ENCODE measurements at regions not wholly inside any gene's neighbourhood (a gene's known extent, or its start where the extent isn't known, plus 50 kb on each side); places are given as distances from the start of the nearest gene placed in this dataset.

DNA sequence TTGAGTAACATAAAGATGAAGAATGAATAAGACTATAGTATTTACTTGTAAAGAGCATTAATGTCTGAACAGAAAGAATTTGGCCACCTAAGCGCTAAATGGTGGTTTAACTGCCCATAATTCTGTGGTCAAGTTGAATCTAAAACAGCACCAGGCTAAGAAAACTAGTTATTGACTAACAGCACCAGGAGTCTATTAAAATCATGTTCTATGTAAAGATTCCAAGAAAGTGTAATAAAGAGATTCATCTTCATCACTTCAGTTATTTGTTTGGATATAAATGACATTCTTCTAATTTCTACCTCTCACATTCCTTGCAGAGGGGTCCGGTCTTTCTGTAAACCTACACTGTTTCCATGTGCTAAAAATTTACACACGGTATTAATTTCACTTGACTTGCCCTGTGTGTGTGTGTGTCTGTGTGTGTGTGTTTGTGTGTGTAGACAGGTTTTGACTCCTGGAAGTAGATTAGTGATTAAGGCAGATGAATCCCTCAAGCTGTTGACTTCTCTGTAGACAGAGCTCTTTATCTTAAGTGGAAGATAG is 84.4 kb downstream of the KLF6 start:
- no peaks in the 10 kb centered on the region for H4K20me1 ChIP-seq (ENCODE audit: insufficient read depth, low read length)
- H3K9ac ChIP-seq (ENCODE audit: low read depth, low read length) = no peak overlapping the region
- no peak overlapping the region for H2AK9ac ChIP-seq (replicated peaks; ENCODE audit: low read depth, low read length, poor library complexity)
- H3K4ac ChIP-seq (ENCODE audit: low read depth, low read length) = no peak overlapping the region
- H4K8ac ChIP-seq (ENCODE audit: low read depth in 2 of 2, low read length in 2 of 2) = no peak overlapping the region
- H3K56ac ChIP-seq (ENCODE audit: extremely low read depth, insufficient read depth, low read length) = no peak overlapping the region
- no peak overlapping the region for H2BK120ac ChIP-seq (ENCODE audit: low read depth, low read length)
- H3K23ac ChIP-seq (ENCODE audit: low read depth, low read length) = no peak overlapping the region
- dilution Hi-C loops (cut with HindIII; ENCODE audit: low sequenced_read_pairs, unreplicated experiment) = no loop called here
- H2BK20ac ChIP-seq (ENCODE audit: low read depth, low read length) = no peak overlapping the region
- no peak for ATAC-seq (ENCODE audit: low read depth)
- in situ Hi-C loops (cut with MboI; ENCODE audit: low sequenced_read_pairs) = no loop called here
- 0 out of 2 replicates have a peak, but pooled peaks cover 4% of the 10 kb centered on the region for H3K9me1 ChIP-seq (ENCODE audit: insufficient read depth, low read length)
- no peak overlapping the region for H2AK5ac ChIP-seq (ENCODE audit: low read depth, low read length)
- CTCF ChIA-PET = interaction anchor here (0.6 kb wide), 1 partner anchor 76 kb away, joined by 3 read pairs; no protein-coding TSS in a partner anchor
- H3K4me1 ChIP-seq (ENCODE audit: control insufficient read depth, insufficient read depth, low read length) = no peaks in the 10 kb centered on the region
- TF ChIP-seq RAD21 (IDR thresholded peaks at IDR 0.05; ENCODE audit: low read length) (no peak), CHD1 (IDR thresholded peaks at IDR 0.05; ENCODE audit: low read depth, low read length) (no peak), CEBPB (IDR thresholded peaks at IDR 0.05; ENCODE audit: low read depth, low read length) (no peak), BHLHE40 (IDR thresholded peaks at IDR 0.05; ENCODE audit: low read depth, low read length) (no peak)
- TF ChIP-seq, protein P1, sequence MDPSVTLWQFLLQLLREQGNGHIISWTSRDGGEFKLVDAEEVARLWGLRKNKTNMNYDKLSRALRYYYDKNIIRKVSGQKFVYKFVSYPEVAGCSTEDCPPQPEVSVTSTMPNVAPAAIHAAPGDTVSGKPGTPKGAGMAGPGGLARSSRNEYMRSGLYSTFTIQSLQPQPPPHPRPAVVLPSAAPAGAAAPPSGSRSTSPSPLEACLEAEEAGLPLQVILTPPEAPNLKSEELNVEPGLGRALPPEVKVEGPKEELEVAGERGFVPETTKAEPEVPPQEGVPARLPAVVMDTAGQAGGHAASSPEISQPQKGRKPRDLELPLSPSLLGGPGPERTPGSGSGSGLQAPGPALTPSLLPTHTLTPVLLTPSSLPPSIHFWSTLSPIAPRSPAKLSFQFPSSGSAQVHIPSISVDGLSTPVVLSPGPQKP (IDR thresholded peaks at IDR 0.05; ENCODE audit: borderline replicate concordance, low read depth, low read length) = no peak
- TF ChIP-seq, protein P2, sequence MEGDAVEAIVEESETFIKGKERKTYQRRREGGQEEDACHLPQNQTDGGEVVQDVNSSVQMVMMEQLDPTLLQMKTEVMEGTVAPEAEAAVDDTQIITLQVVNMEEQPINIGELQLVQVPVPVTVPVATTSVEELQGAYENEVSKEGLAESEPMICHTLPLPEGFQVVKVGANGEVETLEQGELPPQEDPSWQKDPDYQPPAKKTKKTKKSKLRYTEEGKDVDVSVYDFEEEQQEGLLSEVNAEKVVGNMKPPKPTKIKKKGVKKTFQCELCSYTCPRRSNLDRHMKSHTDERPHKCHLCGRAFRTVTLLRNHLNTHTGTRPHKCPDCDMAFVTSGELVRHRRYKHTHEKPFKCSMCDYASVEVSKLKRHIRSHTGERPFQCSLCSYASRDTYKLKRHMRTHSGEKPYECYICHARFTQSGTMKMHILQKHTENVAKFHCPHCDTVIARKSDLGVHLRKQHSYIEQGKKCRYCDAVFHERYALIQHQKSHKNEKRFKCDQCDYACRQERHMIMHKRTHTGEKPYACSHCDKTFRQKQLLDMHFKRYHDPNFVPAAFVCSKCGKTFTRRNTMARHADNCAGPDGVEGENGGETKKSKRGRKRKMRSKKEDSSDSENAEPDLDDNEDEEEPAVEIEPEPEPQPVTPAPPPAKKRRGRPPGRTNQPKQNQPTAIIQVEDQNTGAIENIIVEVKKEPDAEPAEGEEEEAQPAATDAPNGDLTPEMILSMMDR (conservative IDR thresholded peaks at IDR 0.05; ENCODE audit: low read depth, low read length) = no peak
- H2BK15ac ChIP-seq (ENCODE audit: low read depth, low read length) = no peak overlapping the region
- no peak overlapping the region for H4K5ac ChIP-seq (ENCODE audit: low read depth, low read length)
- no peak overlapping the region for H2AFZ ChIP-seq (replicated peaks; ENCODE audit: low read length, poor library complexity)
- no peak overlapping the region for H4K91ac ChIP-seq (ENCODE audit: insufficient read depth, low read depth, low read length)
- BruUV-seq (replicated peaks) = no TSS peak
- H3K9me3 ChIP-seq (ENCODE audit: control insufficient read depth, insufficient read depth, low read length) = no peaks in the 10 kb centered on the region
- no peak for DNase-seq
- no peak overlapping the region for H3K18ac ChIP-seq (ENCODE audit: low read depth, low read length)
- peaks cover 9% of the 10 kb centered on the region; the same call in 1 of the 2 replicates for H3K27me3 ChIP-seq (ENCODE audit: control insufficient read depth, insufficient read depth, low read length)
- H3K36me3 ChIP-seq (ENCODE audit: control insufficient read depth, insufficient read depth, low read length) = no peaks in the 10 kb centered on the region
- no peak overlapping the region for H3K14ac ChIP-seq (replicated peaks; ENCODE audit: low read depth, low read length)
- no CpG with 5 or more reads among the region's 3 CpGs for WGBS, 2 experiments (ENCODE audit: extremely low coverage in 2 of 2, insufficient read length in 1 of 2)
- H3K27ac ChIP-seq (ENCODE audit: insufficient read depth, low read length) = no peak overlapping the region
- POLR2A ChIA-PET (ENCODE audit: unreplicated experiment) = no interaction called here
- no peak overlapping the region for H3K4me2 ChIP-seq (ENCODE audit: low read depth, low read length)
- no peak overlapping the region for H3K4me3 ChIP-seq (ENCODE audit: insufficient read depth, low read depth, low read length)
- H3K79me1 ChIP-seq (ENCODE audit: low read depth in 1 of 2, low read length in 2 of 2) = no peaks in the 10 kb centered on the region
- intact Hi-C loops (cut with micrococcal nuclease) = no loop called here
- H2BK5ac ChIP-seq (ENCODE audit: low read depth, low read length, poor library complexity, severe bottlenecking) = no peak overlapping the region
